Neural cell (in vitro differentiated cells): ENCODE measurements at regions not wholly inside any gene's neighbourhood (a gene's known extent, or its start where the extent isn't known, plus 50 kb on each side); places are given as distances from the start of the nearest gene placed in this dataset.

Experiments used
- H2AFZ ChIP-seq: fragments of 200-600, 300-800 bp; sonication (generic), shearing (Covaris generic); 2 replicates; pipeline ENCODE4 v1.6.0; 2014; ENCODE audit warnings: low read depth, mild to moderate bottlenecking, antibody characterized with exemption, low read length, moderate library complexity
- H3F3A ChIP-seq: fragments of 200-600 bp; shearing (Covaris generic); 2 replicates; pipeline ENCODE4 v1.6.1; 2016; ENCODE audit warnings: mild to moderate bottlenecking, moderate library complexity, mixed read lengths, antibody characterized with exemption, low read length; ENCODE audit not compliant: insufficient read depth, poor library complexity, severe bottlenecking
- H3K27ac ChIP-seq: fragments of 200-600, 300-800 bp; sonication (generic), shearing (Covaris generic); 2 replicates; pipeline ENCODE4 v1.5.1; 2014; ENCODE audit warnings: mild to moderate bottlenecking, low read length, moderate library complexity
- H3K27me3 ChIP-seq: fragments of 300-800, 200-600 bp; sonication (generic), shearing (Covaris generic); 2 replicates; pipeline ENCODE4 v1.6.0; 2014; ENCODE audit warnings: mild to moderate bottlenecking, low read depth, low read length, moderate library complexity; ENCODE audit not compliant: insufficient read depth
- H3K36me3 ChIP-seq: fragments of 300-800, 200-600 bp; sonication (generic), shearing (Covaris generic); 2 replicates; pipeline ENCODE4 v1.5.1; 2014; ENCODE audit warnings: mild to moderate bottlenecking, antibody characterized with exemption, low read length, moderate library complexity; ENCODE audit not compliant: insufficient read depth
- H3K4me2 ChIP-seq: fragments of 300-800, 200-600 bp; sonication (generic), shearing (Covaris generic); 2 replicates; pipeline ENCODE4 v1.6.0; 2014; ENCODE audit warnings: mild to moderate bottlenecking, low read length
- H3K4me3 ChIP-seq: fragments of 300-800, 200-600 bp; sonication (generic), shearing (Covaris generic); 2 replicates; pipeline ENCODE4 v1.5.1; 2014; ENCODE audit warnings: mild to moderate bottlenecking, low read length, moderate library complexity
- H3K79me2 ChIP-seq: fragments of 200-600 bp; shearing (Covaris generic); replicated peaks from 2 replicates; pipeline ENCODE4 v1.6.0; 2014; ENCODE audit warnings: mild to moderate bottlenecking, low read length, moderate library complexity; ENCODE audit not compliant: insufficient read depth
- H3K9ac ChIP-seq: fragments of 300-800, 200-600 bp; sonication (generic), shearing (Covaris generic); 2 replicates; pipeline ENCODE4 v1.6.1; 2016; ENCODE audit warnings: mild to moderate bottlenecking, low read length, mixed read lengths
- H3K9me2 ChIP-seq: fragments of 200-600 bp; shearing (Covaris generic); 2 replicates; pipeline ENCODE4 v1.6.1; 2016; ENCODE audit warnings: mild to moderate bottlenecking, low read length, mixed read lengths; ENCODE audit not compliant: insufficient read depth
- H3K9me3 ChIP-seq: fragments of 200-600, 300-800 bp; sonication (generic), shearing (Covaris generic); 2 replicates; pipeline ENCODE4 v1.6.1; 2016; ENCODE audit warnings: mild to moderate bottlenecking, mixed run types, low read length, moderate library complexity, mixed read lengths
- H4K20me1 ChIP-seq: fragments of 200-600 bp; shearing (Covaris generic); 2 replicates; pipeline ENCODE4 v1.6.1; 2016; ENCODE audit warnings: mild to moderate bottlenecking, mixed run types; ENCODE audit not compliant: insufficient read depth
- EP300 ChIP-seq: fragments of 450-650 bp; conservative IDR thresholded peaks from 2 replicates; pipeline ENCODE4 v1.6.1; 2014; ENCODE audit warnings: antibody characterized with exemption, mild to moderate bottlenecking, moderate library complexity; ENCODE audit not compliant: poor library complexity, severe bottlenecking
- EZH2 ChIP-seq: fragments of 200-600, 300-800 bp; shearing (Covaris generic), sonication (generic); IDR thresholded peaks from 2 replicates; pipeline ENCODE4 v1.6.1; 2014; ENCODE audit warnings: antibody characterized with exemption, low read length, borderline replicate concordance, mild to moderate bottlenecking; ENCODE audit not compliant: insufficient read depth, poor library complexity, severe bottlenecking
- MXI1 ChIP-seq: fragments of 450-650 bp; conservative IDR thresholded peaks from 2 replicates; pipeline ENCODE4 v1.6.1; 2014; ENCODE audit warnings: antibody characterized with exemption, mild to moderate bottlenecking; ENCODE audit not compliant: poor library complexity, severe bottlenecking
- POLR2AphosphoS5 ChIP-seq: IDR thresholded peaks from 2 replicates; pipeline ENCODE4 v1.6.1; 2012
- RAD21 ChIP-seq: fragments of 450-650 bp; conservative IDR thresholded peaks from 2 replicates; pipeline ENCODE4 v1.6.1; 2014; ENCODE audit warnings: antibody characterized with exemption, mild to moderate bottlenecking, moderate library complexity
- REST ChIP-seq: IDR thresholded peaks from 2 replicates; pipeline ENCODE4 v1.6.1; 2012; ENCODE audit warnings: borderline replicate concordance
- SMC3 ChIP-seq: fragments of 450-650 bp; conservative IDR thresholded peaks from 2 replicates; pipeline ENCODE4 v1.6.1; 2014; ENCODE audit warnings: antibody characterized with exemption, mild to moderate bottlenecking, moderate library complexity; ENCODE audit not compliant: poor library complexity
- TAF1 ChIP-seq: IDR thresholded peaks from 2 replicates; pipeline ENCODE4 v1.6.1; 2012; ENCODE audit warnings: low read depth
- TF ChIP-seq, protein P1 (sequence below): fragments of 450-650 bp; IDR thresholded peaks from 2 replicates; pipeline ENCODE4 v1.5.1; 2014; ENCODE audit warnings: antibody characterized with exemption, mild to moderate bottlenecking, moderate library complexity; ENCODE audit not compliant: poor library complexity, severe bottlenecking

GRCh38 chr15:53911431-53911830, 66.8 kb upstream of the UNC13C start:
- Histone ChIP-seq H4K20me1 (no peaks in the 10 kb centered on the region), H2AFZ (no peak overlapping the region), H3K4me3 (no peak overlapping the region), H3K4me2 (no peak overlapping the region), H3K9ac (no peak overlapping the region), H3K9me2 (no peaks in the 10 kb centered on the region), H3K36me3 (no peaks in the 10 kb centered on the region), H3K27ac (no peak overlapping the region), H3F3A (no peaks in the 10 kb centered on the region), H3K27me3 (no peaks in the 10 kb centered on the region), H3K79me2 (no peaks in the 10 kb centered on the region), H3K9me3 (no peaks in the 10 kb centered on the region)
- no peak for TF ChIP-seq RAD21
- TF ChIP-seq, protein P1, sequence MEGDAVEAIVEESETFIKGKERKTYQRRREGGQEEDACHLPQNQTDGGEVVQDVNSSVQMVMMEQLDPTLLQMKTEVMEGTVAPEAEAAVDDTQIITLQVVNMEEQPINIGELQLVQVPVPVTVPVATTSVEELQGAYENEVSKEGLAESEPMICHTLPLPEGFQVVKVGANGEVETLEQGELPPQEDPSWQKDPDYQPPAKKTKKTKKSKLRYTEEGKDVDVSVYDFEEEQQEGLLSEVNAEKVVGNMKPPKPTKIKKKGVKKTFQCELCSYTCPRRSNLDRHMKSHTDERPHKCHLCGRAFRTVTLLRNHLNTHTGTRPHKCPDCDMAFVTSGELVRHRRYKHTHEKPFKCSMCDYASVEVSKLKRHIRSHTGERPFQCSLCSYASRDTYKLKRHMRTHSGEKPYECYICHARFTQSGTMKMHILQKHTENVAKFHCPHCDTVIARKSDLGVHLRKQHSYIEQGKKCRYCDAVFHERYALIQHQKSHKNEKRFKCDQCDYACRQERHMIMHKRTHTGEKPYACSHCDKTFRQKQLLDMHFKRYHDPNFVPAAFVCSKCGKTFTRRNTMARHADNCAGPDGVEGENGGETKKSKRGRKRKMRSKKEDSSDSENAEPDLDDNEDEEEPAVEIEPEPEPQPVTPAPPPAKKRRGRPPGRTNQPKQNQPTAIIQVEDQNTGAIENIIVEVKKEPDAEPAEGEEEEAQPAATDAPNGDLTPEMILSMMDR = no peak
- no peak for TF ChIP-seq MXI1
- no peak for TF ChIP-seq REST
- no peak for TF ChIP-seq POLR2AphosphoS5
- no peak for TF ChIP-seq EP300
- no peak for TF ChIP-seq TAF1
- TF ChIP-seq SMC3 = no peak
- no peak for TF ChIP-seq EZH2

GRCh38 chr15:53910852-53911251, 67.4 kb upstream of the UNC13C start:
- Histone ChIP-seq H3K27me3 (no peaks in the 10 kb centered on the region), H3K36me3 (no peaks in the 10 kb centered on the region)

More at GRCh38 chr15:53910852-53911251, 67.4 kb upstream of the UNC13C start:
- TF ChIP-seq EZH2 (no peak), POLR2AphosphoS5 (no peak), SMC3 (no peak), MXI1 (no peak), RAD21 (no peak), REST (no peak)
- H3F3A ChIP-seq = no peaks in the 10 kb centered on the region
- H3K4me3 ChIP-seq = no peak overlapping the region
- H2AFZ ChIP-seq = no peak overlapping the region
- H3K79me2 ChIP-seq = no peaks in the 10 kb centered on the region
- H3K9me2 ChIP-seq = no peaks in the 10 kb centered on the region
- H3K9ac ChIP-seq = no peak overlapping the region
- H3K9me3 ChIP-seq = no peaks in the 10 kb centered on the region
- no peaks in the 10 kb centered on the region for H4K20me1 ChIP-seq
- H3K27ac ChIP-seq = no peak overlapping the region
- no peak overlapping the region for H3K4me2 ChIP-seq
